ENCODE measurements at regions not wholly inside any gene's neighbourhood (a gene's known extent, or its start where the extent isn't known, plus 50 kb on each side); places are given as distances from the start of the nearest gene placed in this dataset.

GRCh38 chr9:93823245-93824072 lies 131.7 kb downstream of the BARX1 start:
- TF ChIP-seq CTCF (IDR thresholded peaks at IDR 0.05), result no peak
- TF ChIP-seq POLR2A (IDR thresholded peaks at IDR 0.05), result no peak
